Panc1 (cell line): ENCODE measurements at regions not wholly inside any gene's neighbourhood (a gene's known extent, or its start where the extent isn't known, plus 50 kb on each side); places are given as distances from the start of the nearest gene placed in this dataset.

Source experiments
- CTCF ChIP-seq: fragments of 450-650 bp; IDR thresholded peaks from 2 replicates; pipeline ENCODE4 v1.5.1; 2017; ENCODE audit warnings: mild to moderate bottlenecking
- POLR2AphosphoS5 ChIP-seq: IDR thresholded peaks from 2 replicates; pipeline ENCODE4 v1.6.1; 2012; ENCODE audit warnings: mild to moderate bottlenecking, low read depth, low read length, moderate library complexity
- SIN3A ChIP-seq: IDR thresholded peaks from 2 replicates; pipeline ENCODE4 v1.6.1; 2012; ENCODE audit warnings: low read depth, mild to moderate bottlenecking, low read length, moderate library complexity, borderline replicate concordance; ENCODE audit not compliant: insufficient read depth
- TCF7L2 ChIP-seq: IDR thresholded peaks from 2 replicates; pipeline ENCODE4 v1.6.1; 2011; ENCODE audit warnings: mild to moderate bottlenecking, low read depth, low read length, inconsistent platforms

DNA sequence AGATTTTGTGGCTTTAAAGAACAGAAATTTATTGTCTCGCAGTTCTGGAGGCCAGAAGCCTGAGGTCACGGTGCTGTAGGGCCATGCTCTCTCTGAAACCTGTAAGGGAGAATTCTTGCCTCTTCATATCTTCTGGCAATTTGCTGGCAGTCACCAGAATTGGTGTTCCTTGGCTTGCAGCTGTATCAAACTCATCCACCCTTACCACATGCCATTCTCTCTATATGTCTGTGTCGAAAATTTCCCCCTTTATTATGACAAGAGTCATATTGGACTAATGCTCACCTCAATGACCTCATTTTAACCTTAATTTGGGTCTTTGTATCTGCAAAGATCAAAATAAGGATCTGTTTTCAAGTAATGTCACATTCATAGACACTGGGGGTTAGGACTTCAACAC, 266.7 kb downstream of the IL20RB start:
- TF ChIP-seq POLR2AphosphoS5, result no peak
- no peak for TF ChIP-seq CTCF
- no peak for TF ChIP-seq TCF7L2
- TF ChIP-seq SIN3A, result no peak
